ENCODE measurements at regions not wholly inside any gene's neighbourhood (a gene's known extent, or its start where the extent isn't known, plus 50 kb on each side); places are given as distances from the start of the nearest gene placed in this dataset.

DNA sequence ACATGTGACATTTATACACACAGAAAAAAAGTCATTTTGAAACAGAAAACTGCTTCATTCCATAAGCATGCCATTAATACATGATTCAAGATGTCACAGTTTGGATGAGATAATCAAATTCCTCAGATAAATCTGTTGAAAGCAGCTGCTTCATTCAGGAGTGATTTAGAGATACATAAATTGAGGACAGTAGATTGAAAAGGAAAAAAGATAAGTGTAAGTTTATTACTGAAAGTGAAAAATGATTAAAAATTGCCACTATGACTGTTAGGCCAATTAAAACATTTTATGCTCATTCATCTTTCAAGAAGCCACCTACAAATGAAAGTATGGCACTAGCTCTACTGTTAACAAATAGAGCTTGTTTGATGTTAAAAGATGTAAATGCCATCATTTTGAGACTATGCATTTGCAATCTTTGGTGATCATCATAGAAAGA lies 136.9 kb upstream of the CDK6 start:
- no peak for DNase-seq
- TF ChIP-seq EP300 (IDR thresholded peaks at IDR 0.05) (no peak), POLR2AphosphoS5 (IDR thresholded peaks at IDR 0.05) (no peak), POLR2A (IDR thresholded peaks at IDR 0.05) (no peak)
- TF ChIP-seq, protein P1, sequence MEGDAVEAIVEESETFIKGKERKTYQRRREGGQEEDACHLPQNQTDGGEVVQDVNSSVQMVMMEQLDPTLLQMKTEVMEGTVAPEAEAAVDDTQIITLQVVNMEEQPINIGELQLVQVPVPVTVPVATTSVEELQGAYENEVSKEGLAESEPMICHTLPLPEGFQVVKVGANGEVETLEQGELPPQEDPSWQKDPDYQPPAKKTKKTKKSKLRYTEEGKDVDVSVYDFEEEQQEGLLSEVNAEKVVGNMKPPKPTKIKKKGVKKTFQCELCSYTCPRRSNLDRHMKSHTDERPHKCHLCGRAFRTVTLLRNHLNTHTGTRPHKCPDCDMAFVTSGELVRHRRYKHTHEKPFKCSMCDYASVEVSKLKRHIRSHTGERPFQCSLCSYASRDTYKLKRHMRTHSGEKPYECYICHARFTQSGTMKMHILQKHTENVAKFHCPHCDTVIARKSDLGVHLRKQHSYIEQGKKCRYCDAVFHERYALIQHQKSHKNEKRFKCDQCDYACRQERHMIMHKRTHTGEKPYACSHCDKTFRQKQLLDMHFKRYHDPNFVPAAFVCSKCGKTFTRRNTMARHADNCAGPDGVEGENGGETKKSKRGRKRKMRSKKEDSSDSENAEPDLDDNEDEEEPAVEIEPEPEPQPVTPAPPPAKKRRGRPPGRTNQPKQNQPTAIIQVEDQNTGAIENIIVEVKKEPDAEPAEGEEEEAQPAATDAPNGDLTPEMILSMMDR (IDR thresholded peaks at IDR 0.05), result no peak
- no peak overlapping the region for H3K27ac ChIP-seq
- H3K4me3 ChIP-seq, result no peak overlapping the region
- no peaks in the 10 kb centered on the region for H3K4me1 ChIP-seq
- H3K9me3 ChIP-seq, result peaks cover 6 to 29% (median 23%) of the 10 kb centered on the region in 4 donors
- intact Hi-C loops (cut with DNase I; ENCODE audit: low total_unique reads), result no loop called here
- H3K36me3 ChIP-seq, result no peaks in the 10 kb centered on the region
- no peaks in the 10 kb centered on the region for H3K27me3 ChIP-seq

GRCh38 chr7:92972441-92972840 lies 136.1 kb upstream of the CDK6 start:
- 84 to 95% (median 91%) methylated on average over 3 of the region's 3 CpGs for WGBS, 5 donors
- TF ChIP-seq POLR2AphosphoS5 (IDR thresholded peaks at IDR 0.05) (no peak), EP300 (IDR thresholded peaks at IDR 0.05) (no peak), POLR2A (IDR thresholded peaks at IDR 0.05) (no peak)
- TF ChIP-seq, protein P1 (IDR thresholded peaks at IDR 0.05), result no peak
- no peak overlapping the region for H3K4me3 ChIP-seq
- peaks cover 6 to 20% (median 18%) of the 10 kb centered on the region in 4 donors for H3K9me3 ChIP-seq
- no peaks in the 10 kb centered on the region for H3K4me1 ChIP-seq
- intact Hi-C loops (cut with DNase I; ENCODE audit: low total_unique reads), result no loop called here
- H3K27me3 ChIP-seq, result no peaks in the 10 kb centered on the region
- no peak for DNase-seq
- H3K27ac ChIP-seq, result no peak overlapping the region
- no peaks in the 10 kb centered on the region for H3K36me3 ChIP-seq

- Histone ChIP-seq H3K27me3 (no peaks in the 10 kb centered on the region), H3K4me3 (no peak overlapping the region), H3K27ac (no peak overlapping the region), H3K9me3 (no peaks in the 10 kb centered on the region), H3K36me3 (no peaks in the 10 kb centered on the region), H3K4me1 (no peaks in the 10 kb centered on the region)
- no peak for DNase-seq
- TF ChIP-seq EP300 (IDR thresholded peaks at IDR 0.05), result no peak
- TF ChIP-seq POLR2AphosphoS5 (IDR thresholded peaks at IDR 0.05), result no peak
- no peak for TF ChIP-seq POLR2A (IDR thresholded peaks at IDR 0.05)
- TF ChIP-seq, protein P1 (IDR thresholded peaks at IDR 0.05), result no peak
- intact Hi-C loops (cut with DNase I; ENCODE audit: low total_unique reads), result no loop called here
- 63 to 87% (median 80%) methylated on average over 3 of the region's 3 CpGs for WGBS, 5 donors
These were observed 132.7 kb upstream of the CDK6 start for GRCh38 chr7:92969061-92969460.

DNA sequence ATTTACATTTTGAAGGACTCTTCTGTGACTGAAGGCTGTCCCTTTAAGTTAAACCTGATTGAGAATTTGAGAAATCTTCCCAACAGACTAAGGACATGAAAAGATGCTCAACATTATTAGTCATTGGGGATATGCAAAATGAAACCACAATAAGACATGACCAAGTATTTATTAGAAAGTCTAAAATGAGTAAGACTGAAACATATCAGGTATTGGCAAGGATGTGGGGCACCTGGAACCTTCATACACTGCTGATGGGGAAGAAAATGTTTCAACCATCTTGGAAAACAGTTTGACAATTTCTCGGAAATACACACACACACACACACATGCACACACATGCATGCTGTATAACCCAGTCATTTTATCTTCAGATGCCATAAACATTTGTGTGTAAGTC lies 132.1 kb upstream of the CDK6 start:
- no peaks in the 10 kb centered on the region for H3K9me3 ChIP-seq
- DNase-seq, result no peak
- H3K4me1 ChIP-seq, result no peaks in the 10 kb centered on the region
- no peak overlapping the region for H3K4me3 ChIP-seq
- H3K27ac ChIP-seq, result no peak overlapping the region
- H3K27me3 ChIP-seq, result no peaks in the 10 kb centered on the region
- intact Hi-C loops (cut with DNase I; ENCODE audit: low total_unique reads), result no loop called here
- no peaks in the 10 kb centered on the region for H3K36me3 ChIP-seq
- WGBS, 5 donors, result 77 to 93% (median 85%) methylated on average over 1 of the region's 1 CpG
- TF ChIP-seq POLR2A (IDR thresholded peaks at IDR 0.05) (no peak), POLR2AphosphoS5 (IDR thresholded peaks at IDR 0.05) (no peak), EP300 (IDR thresholded peaks at IDR 0.05) (no peak)
- TF ChIP-seq, protein P1 (IDR thresholded peaks at IDR 0.05), result no peak

All from stomach (tissue), 8 donors.